Esophagus squamous epithelium (tissue), 4 donors: ENCODE measurements at regions not wholly inside any gene's neighbourhood (a gene's known extent, or its start where the extent isn't known, plus 50 kb on each side); places are given as distances from the start of the nearest gene placed in this dataset.

Experiments
- CTCF ChIP-seq, 6 experiments: fragments of 450-650 bp in 4 of 6; fragments of 200-600 bp in 2 of 6; sonication (generic) in 2 of 6; IDR thresholded peaks; one replicate each; pipeline ENCODE4 v1.5.1; 2016 to 2019; ENCODE audit warnings: antibody characterized with exemption in 6 of 6, mild to moderate bottlenecking in 4 of 6, moderate library complexity in 4 of 6
- POLR2A ChIP-seq, 4 donors: fragments of 450-650 bp; IDR thresholded peaks; one replicate each; pipeline ENCODE4 v1.6.1; 2017; ENCODE audit warnings: antibody characterized with exemption in 4 of 4, mild to moderate bottlenecking in 4 of 4, moderate library complexity in 3 of 4

- TF ChIP-seq CTCF (IDR thresholded peaks at IDR 0.05): no peak
- no peak for TF ChIP-seq POLR2A (IDR thresholded peaks at IDR 0.05)
These were observed 1065.6 kb upstream of the TMPRSS15 start for GRCh38 chr21:19468991-19469715.
